DMS 273 (cell line): ENCODE measurements at regions not wholly inside any gene's neighbourhood (a gene's known extent, or its start where the extent isn't known, plus 50 kb on each side); places are given as distances from the start of the nearest gene placed in this dataset.
"Not testable (repeated sequence)": the region's sequence is repeated elsewhere in the genome, so short reads cannot be mapped to it uniquely, and the experiment has no call there.

Source experiments
- DNase-seq: peaks from one replicate; lab custom pipeline; 2025; ENCODE audit not compliant: unreplicated experiment; lab: John Stamatoyannopoulos, UW

- DNase-seq = no peak
Observed at GRCh38 chr1:94304553-94304952, 67.2 kb upstream of the ARHGAP29 start.

GRCh38 chr1:94303005-94303404 lies 65.6 kb upstream of the ARHGAP29 start:
- DNase-seq = no peak

GRCh38 chr1:94302497-94302896 lies 65.1 kb upstream of the ARHGAP29 start:
- DNase-seq = no peak

- DNase-seq = no peak
Observed at GRCh38 chr1:94301186-94301585, 63.8 kb upstream of the ARHGAP29 start.

GRCh38 chr1:94300731-94301130 lies 63.3 kb upstream of the ARHGAP29 start:
- no peak for DNase-seq

- DNase-seq = no peak
Observed at GRCh38 chr1:94299627-94300553, 62.5 kb upstream of the ARHGAP29 start.

GRCh38 chr1:94298861-94299260 lies 61.5 kb upstream of the ARHGAP29 start:
- no peak for DNase-seq

GRCh38 chr1:94296018-94296417 lies 58.6 kb upstream of the ARHGAP29 start:
- DNase-seq = no peak

- not testable (repeated sequence) for DNase-seq
Observed at GRCh38 chr1:94292978-94293377, 55.6 kb upstream of the ARHGAP29 start.

GRCh38 chr1:94289244-94289643 lies 51.9 kb upstream of the ARHGAP29 start:
- not testable (repeated sequence) for DNase-seq
